ENCODE measurements at regions not wholly inside any gene's neighbourhood (a gene's known extent, or its start where the extent isn't known, plus 50 kb on each side); places are given as distances from the start of the nearest gene placed in this dataset.

GRCh38 chr7:115127399-115128021 lies 205.6 kb downstream of the MDFIC start:
- no peak for DNase-seq (ENCODE audit: low spot score)

- DNase-seq (ENCODE audit: low spot score): no peak
Observed at GRCh38 chr7:115125750-115126149, 203.9 kb downstream of the MDFIC start.

DNA sequence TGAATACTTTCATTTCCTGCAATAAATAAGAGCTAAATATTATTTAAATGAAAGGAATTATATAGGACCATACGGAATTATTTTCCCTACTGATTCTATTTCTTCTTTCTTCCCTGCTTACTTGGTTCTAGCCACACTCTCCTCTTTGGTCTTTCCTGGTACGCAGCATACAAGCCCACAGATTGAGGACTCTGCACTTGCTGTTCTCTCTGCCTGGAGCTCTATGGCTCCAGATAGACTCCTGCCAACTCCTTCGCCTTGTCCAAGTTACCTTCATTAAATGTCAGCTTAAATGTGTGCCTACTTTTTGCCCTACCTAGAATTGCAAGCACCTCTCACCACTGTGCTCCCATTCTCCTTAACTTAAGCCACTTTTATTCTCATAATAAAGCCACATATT lies 203.4 kb downstream of the MDFIC start:
- DNase-seq (ENCODE audit: low spot score): no peak

DNA sequence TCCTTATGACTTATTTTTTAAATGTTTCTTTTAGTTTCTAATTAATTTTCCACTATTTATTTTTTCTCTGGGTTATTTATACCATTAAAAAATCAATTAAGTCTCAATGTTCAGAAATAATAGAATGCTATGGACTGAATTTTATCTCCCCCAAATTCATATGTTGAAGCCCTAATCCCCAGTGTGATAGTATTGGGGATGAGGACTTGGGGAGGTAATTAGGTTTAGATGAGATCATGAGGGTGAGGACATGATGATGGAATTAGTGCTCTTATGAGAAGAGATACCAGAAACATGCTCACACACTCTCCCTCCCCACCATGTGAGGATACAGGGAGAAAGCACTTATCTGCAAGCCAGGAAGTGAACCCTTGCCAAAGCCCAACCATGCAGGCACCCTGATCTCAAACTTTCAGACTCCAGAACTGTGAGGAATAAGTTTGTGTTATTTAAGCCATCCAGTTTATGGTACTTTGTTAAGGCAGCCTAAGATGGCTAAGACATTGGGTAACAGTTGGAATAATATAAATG lies 202.6 kb downstream of the MDFIC start:
- no peak for DNase-seq (ENCODE audit: low spot score)

GRCh38 chr7:115123441-115123840 lies 201.5 kb downstream of the MDFIC start:
- DNase-seq (ENCODE audit: low spot score): no peak

- DNase-seq (ENCODE audit: low spot score): no peak
Observed at GRCh38 chr7:115122388-115122787, 200.5 kb downstream of the MDFIC start.

DNA sequence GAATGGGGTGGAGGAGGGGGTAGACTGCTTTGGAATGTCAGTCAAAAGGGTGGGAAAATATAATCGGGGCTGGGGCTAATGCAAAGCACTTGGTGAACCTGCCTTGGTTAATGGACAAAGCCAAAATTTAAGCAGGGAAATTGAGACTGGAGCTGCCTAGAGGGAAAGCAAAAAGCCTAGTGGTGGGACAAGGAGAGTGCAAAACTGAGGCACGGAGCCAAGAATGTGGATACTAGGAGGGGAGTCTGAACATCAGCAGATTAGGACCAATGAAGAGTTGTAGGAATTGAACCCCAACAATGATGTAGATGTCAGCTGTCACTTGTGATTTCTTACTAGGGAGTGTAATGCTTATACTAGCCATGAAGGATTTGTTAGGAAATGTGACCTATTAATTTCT lies 195.9 kb downstream of the MDFIC start:
- no peak for DNase-seq (ENCODE audit: low spot score)

GRCh38 chr7:115116773-115117715 lies 195.2 kb downstream of the MDFIC start:
- DNase-seq (ENCODE audit: low spot score): no peak

- no peak for DNase-seq (ENCODE audit: low spot score)
Observed at GRCh38 chr7:115113776-115114175, 191.9 kb downstream of the MDFIC start.

GRCh38 chr7:115113131-115113530 lies 191.2 kb downstream of the MDFIC start:
- no peak for DNase-seq (ENCODE audit: low spot score)

GRCh38 chr7:115110523-115110922 lies 188.6 kb downstream of the MDFIC start:
- DNase-seq (ENCODE audit: low spot score): no peak

DNA sequence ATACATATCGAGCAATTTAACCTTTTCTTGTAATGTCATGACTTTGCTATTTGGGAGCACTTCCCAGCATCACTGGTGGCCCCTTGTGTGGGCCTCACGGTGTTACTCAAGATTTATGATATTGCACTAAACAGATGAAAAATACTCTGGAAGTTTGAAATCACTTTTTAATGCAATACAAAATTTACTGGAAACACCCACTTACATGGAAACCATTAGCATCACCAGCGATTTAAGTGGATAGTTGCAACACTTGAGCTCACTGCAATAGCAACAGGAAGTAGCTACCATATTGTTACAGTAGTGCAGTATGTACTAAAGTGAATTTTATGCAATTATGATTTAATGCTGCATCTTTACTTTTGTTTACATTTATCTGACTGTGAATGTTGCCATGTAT lies 184.4 kb downstream of the MDFIC start:
- no peak for DNase-seq (ENCODE audit: low spot score)

- DNase-seq (ENCODE audit: low spot score): no peak
Observed at GRCh38 chr7:115102738-115103137, 180.8 kb downstream of the MDFIC start.

GRCh38 chr7:115101199-115101598 lies 179.3 kb downstream of the MDFIC start:
- no peak for DNase-seq (ENCODE audit: low spot score)

- DNase-seq (ENCODE audit: low spot score): no peak
Observed at GRCh38 chr7:115099906-115100305, 178.0 kb downstream of the MDFIC start.

DNA sequence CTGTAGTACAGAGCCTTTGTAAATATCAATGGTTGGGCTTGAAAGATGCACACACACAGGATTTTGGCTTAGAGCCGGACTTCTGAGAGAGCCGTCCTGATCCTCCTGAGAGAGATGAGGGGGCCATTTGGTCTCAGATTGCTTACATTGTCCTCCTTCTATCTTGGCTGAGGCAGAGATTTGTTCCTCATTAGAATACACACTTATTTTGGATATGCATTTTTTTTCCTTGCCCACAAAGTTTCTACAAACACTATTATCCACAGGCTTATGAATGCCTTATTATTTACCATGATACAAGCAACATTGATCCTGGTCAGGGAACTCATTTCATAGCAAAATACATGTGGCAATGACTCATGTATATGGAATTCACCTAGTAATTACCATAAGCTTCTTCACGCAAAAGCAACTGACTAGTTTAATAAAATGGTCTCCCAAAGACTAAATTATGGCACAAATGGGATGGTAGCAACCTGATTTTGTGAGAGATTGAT lies 175.3 kb downstream of the MDFIC start:
- no peak for DNase-seq (ENCODE audit: low spot score)

- DNase-seq (ENCODE audit: low spot score): no peak
Observed at GRCh38 chr7:115096262-115096661, 174.4 kb downstream of the MDFIC start.

- no peak for DNase-seq (ENCODE audit: low spot score)
Observed at GRCh38 chr7:115094163-115094562, 172.3 kb downstream of the MDFIC start.

- DNase-seq (ENCODE audit: low spot score): no peak
Observed at GRCh38 chr7:115088893-115089292, 167.0 kb downstream of the MDFIC start.

DNA sequence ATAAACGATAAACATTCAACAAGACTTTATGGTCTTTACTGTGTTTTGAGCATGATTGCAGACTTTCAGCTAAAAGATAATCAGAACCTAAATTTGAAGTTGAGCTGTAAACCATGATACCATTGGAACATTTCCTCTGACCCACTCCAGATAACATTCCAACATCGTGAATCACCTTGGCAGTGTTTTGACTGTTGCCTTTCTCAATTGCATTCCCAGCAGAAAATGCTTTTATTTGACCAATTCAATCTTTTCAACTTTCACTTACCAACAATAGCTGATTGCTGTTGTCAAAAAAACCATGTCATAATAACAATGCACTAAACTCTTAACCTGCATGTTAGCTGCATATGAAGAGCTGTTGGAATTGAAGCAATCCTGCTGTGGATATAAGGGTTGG lies 165.5 kb downstream of the MDFIC start:
- no peak for DNase-seq (ENCODE audit: low spot score)

DNA sequence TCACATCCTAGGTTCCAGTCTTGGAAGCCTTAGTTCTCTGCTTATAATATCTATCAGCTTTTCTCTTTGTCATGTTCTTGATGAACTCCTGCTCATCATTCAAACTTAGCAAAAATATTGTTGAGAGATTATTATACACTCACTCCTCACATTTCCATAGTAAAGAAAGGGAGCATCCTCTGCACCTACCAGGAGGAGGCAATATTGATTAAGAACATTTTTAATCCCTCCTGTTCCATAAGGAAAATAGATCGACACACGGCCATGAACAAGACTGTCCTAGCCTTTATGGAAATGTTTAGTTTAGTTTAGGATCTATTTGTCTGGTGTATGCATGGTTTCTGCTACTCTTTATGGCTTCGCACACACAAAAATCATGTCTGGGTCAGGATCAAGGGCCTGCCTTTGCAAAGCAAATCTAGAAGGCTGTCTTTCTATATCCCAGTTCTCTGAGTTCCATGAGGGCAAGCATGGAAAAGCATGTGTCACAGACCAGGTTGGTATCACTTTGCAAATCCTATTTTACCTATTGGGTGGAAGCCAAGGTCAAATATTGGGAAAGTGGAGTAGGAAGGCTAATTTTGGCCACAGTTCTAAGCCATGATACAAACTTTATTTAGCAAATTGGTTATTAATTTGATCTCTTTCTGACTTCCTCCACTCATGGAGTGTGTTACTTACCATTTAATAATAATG lies 164.4 kb downstream of the MDFIC start:
- DNase-seq (ENCODE audit: low spot score): no peak

DNA sequence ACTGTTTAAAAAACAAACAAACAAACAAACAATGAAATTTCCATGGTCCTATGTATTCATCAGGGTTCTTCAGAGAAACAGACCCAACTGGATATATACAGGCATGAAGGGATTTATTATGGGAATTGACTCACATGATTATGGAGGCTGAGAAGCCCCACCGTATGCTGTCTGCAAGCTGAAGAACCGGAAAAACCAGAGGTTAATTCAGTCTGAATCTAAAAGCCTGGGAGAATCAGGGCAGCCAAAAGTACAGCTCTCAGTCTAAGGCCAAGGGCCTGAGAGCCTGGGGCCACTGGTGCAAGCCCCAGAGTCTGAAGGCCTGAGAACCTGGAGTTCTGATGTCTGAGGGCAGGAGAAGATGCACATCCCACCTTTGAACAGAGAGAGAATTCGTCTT lies 163.5 kb downstream of the MDFIC start:
- DNase-seq (ENCODE audit: low spot score): no peak
